Suppressor macrophage (primary cell): ENCODE measurements at regions not wholly inside any gene's neighbourhood (a gene's known extent, or its start where the extent isn't known, plus 50 kb on each side); places are given as distances from the start of the nearest gene placed in this dataset.
A peak's percentile ranks its signal among the peaks of the same experiment; 100 is the strongest.
"Not testable (repeated sequence)": the region's sequence is repeated elsewhere in the genome, so short reads cannot be mapped to it uniquely, and the experiment has no call there.

Experiments used
- DNase-seq, 4 experiments: peaks; one replicate each; pipeline ENCODE4 v3.0.0-alpha.2; 2020 to 2022

GRCh38 chr10:123221418-123221817 lies 67.2 kb downstream of the BUB3 start:
- DNase-seq: no peak

- no peak for DNase-seq
Observed at GRCh38 chr10:123222832-123223231, 68.6 kb downstream of the BUB3 start.

- no peak for DNase-seq
Observed at GRCh38 chr10:123227706-123228105, 73.5 kb downstream of the BUB3 start.

GRCh38 chr10:123229927-123230630 lies 75.9 kb downstream of the BUB3 start:
- no peak for DNase-seq

GRCh38 chr10:123232879-123233278 lies 78.7 kb downstream of the BUB3 start:
- DNase-seq: not testable (repeated sequence)

- DNase-seq: not testable (repeated sequence)
Observed at GRCh38 chr10:123235014-123235413, 80.8 kb downstream of the BUB3 start.

GRCh38 chr10:123236126-123236525 lies 81.9 kb downstream of the BUB3 start:
- DNase-seq: peak in 3 of 4 experiments; percentile 6 to 19 (median 6)

- no peak for DNase-seq
Observed at GRCh38 chr10:123240250-123240649, 86.0 kb downstream of the BUB3 start.

- DNase-seq: no peak
Observed at GRCh38 chr10:123240776-123241175, 86.6 kb downstream of the BUB3 start.

GRCh38 chr10:123241391-123242141 lies 87.4 kb downstream of the BUB3 start:
- peak in 2 of 4 experiments; percentile 2 to 18 for DNase-seq

GRCh38 chr10:123244747-123245146 lies 90.5 kb downstream of the BUB3 start:
- DNase-seq: no peak

- no peak for DNase-seq
Observed at GRCh38 chr10:123245264-123245663, 91.1 kb downstream of the BUB3 start.

GRCh38 chr10:123249894-123250293 lies 95.7 kb downstream of the BUB3 start:
- DNase-seq: no peak

GRCh38 chr10:123250640-123251039 lies 96.4 kb downstream of the BUB3 start:
- DNase-seq: no peak

GRCh38 chr10:123252779-123253178 lies 98.6 kb downstream of the BUB3 start:
- no peak for DNase-seq

GRCh38 chr10:123254343-123254742 lies 100.1 kb downstream of the BUB3 start:
- DNase-seq: not testable (repeated sequence)

- no peak for DNase-seq
Observed at GRCh38 chr10:123257904-123258456, 103.8 kb downstream of the BUB3 start.

- DNase-seq: no peak
Observed at GRCh38 chr10:123259081-123259480, 104.9 kb downstream of the BUB3 start.

GRCh38 chr10:123259791-123260190 lies 105.6 kb downstream of the BUB3 start:
- DNase-seq: no peak

GRCh38 chr10:123262456-123262855 lies 108.3 kb downstream of the BUB3 start:
- no peak for DNase-seq

GRCh38 chr10:123266971-123267370 lies 112.8 kb downstream of the BUB3 start:
- DNase-seq: no peak

- DNase-seq: no peak
Observed at GRCh38 chr10:123269017-123269552, 114.9 kb downstream of the BUB3 start.

GRCh38 chr10:123269675-123270074 lies 115.5 kb downstream of the BUB3 start:
- no peak for DNase-seq

- DNase-seq: no peak
Observed at GRCh38 chr10:123270221-123270620, 116.0 kb downstream of the BUB3 start.
